IPS-11a (cell line): ENCODE measurements at regions not wholly inside any gene's neighbourhood (a gene's known extent, or its start where the extent isn't known, plus 50 kb on each side); places are given as distances from the start of the nearest gene placed in this dataset.

Source experiments
- H3K4me3 ChIP-seq: one replicate; pipeline ENCODE4 v1.5.1; 2013; ENCODE audit warnings: low read depth, low read length, control low read depth

- H3K4me3 ChIP-seq, result no peak overlapping the region
Measured at GRCh38 chr14:81668626-81669274, 135.1 kb upstream of the SEL1L start.

DNA sequence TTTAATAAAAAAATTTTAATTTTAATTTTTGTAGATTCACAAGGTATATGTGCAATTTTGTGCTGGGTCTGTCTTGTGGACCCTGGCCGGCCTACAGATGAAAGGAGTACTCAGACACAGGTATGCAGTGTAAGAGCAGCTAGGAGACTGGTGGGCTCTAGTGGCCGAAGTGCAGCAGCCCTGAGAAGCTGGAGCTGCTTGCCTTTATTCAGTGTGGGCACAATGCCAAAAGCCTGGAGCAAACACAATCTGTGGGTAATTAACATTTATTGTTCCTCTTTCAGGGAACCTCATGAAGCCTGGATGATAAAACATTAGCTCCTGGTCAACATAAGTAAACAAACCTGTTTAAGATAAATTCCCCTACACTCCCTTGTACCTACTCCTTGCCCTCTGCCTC, 135.7 kb upstream of the SEL1L start:
- H3K4me3 ChIP-seq, result no peak overlapping the region

GRCh38 chr14:81673930-81674329, 140.3 kb upstream of the SEL1L start:
- H3K4me3 ChIP-seq, result no peak overlapping the region

GRCh38 chr14:81676395-81676794, 142.7 kb upstream of the SEL1L start:
- H3K4me3 ChIP-seq, result no peak overlapping the region

DNA sequence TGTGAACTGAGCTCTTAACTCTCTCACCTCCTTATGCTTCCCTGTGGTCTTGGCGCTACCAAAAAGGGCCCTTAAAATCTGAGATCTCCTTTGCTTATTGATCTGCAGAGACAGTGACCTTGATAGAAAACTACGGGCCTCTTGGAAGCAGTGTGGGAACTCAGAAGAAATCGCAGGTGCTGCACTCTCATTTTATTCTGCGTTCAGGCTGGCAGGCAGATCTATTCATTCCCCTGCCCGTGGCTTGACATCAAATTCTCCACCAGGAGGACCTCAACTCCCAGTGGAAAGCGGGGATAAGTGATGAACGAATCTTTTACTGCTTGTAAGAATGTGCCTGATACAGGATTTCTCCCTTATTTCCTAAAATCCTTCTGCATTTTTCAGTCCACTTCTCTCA, 143.2 kb upstream of the SEL1L start:
- H3K4me3 ChIP-seq, result no peak overlapping the region

GRCh38 chr14:81677736-81678135, 144.1 kb upstream of the SEL1L start:
- no peak overlapping the region for H3K4me3 ChIP-seq

DNA sequence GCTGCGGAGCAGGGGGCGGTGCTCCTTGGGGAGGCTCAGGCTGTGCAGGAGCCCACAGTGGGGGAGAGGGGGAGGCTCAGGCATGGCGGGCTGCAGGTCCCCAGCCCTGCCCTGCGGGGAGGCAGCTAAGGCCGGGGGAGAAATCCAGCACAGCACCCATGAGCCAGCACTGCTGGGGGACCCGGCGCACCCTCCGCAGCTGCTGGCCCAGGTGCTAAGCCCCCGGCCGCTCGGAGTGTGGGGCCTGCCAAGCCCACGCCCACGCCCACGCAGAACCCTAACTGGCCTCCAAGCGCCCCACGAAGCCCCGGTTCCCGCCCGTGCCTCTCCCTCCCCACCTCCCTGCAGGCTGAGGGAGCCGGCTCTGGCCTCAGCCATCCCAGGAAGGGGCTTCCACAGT, 145.6 kb upstream of the SEL1L start:
- H3K4me3 ChIP-seq, result no peak overlapping the region

GRCh38 chr14:81681541-81681940, 147.9 kb upstream of the SEL1L start:
- no peak overlapping the region for H3K4me3 ChIP-seq

GRCh38 chr14:81682134-81682533, 148.5 kb upstream of the SEL1L start:
- no peak overlapping the region for H3K4me3 ChIP-seq

- no peak overlapping the region for H3K4me3 ChIP-seq
Measured at GRCh38 chr14:81682701-81683100, 149.0 kb upstream of the SEL1L start.

DNA sequence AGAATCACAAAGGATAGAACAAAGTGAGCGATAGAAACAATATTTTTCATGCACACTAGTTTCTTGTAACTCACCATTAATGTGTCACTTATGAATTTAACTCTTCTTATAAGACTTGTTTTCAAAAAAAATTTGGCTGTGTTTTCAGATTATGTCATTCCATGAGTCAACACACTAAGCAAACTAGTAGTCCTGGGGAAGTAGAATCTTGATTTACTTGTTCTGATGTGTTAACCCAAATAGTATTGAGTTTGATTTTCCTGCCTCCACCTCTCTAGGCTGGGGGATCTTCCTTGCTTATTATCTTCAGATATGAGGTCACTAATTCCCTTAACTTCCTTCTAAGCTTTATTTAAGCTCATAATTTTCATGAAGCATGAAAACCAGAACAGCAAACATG, 151.0 kb upstream of the SEL1L start:
- H3K4me3 ChIP-seq, result no peak overlapping the region

DNA sequence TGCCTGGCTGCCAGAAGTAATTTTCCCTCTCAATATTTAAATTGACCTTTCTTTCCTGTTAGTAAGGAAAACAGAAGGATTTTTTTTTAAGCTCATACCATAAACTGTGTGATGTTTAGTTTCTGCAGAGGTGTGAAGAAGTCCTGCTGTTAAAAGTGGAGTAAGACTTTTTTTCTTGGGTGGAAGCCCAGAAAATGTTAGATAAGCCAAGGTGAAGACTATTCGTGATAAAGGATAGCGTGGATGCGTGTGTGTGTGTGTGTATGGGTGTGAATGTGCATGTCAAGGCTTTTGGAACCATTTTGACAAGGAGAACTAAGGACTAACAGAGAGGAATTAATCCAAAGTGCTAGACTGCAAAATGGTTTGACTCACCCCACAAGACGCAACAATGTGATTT, 152.9 kb upstream of the SEL1L start:
- no peak overlapping the region for H3K4me3 ChIP-seq

DNA sequence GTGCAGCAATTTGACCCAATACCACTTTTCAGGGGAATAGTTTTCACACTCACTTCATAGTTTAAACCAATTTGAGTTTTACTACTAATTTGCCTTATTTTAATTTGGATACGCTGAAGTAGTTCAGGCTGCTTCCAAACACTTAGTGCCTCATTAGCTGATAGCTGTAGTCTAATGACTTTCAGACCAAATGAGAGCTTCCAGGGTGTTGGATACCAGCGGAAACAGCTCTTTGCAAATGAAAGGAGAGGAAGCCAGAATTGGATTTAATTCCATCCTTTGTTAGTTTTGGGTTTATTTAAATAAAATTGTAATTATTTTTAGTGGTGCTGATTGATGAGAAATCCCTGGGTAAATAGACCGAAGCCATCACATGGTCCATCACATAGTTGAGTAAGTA, 158.3 kb upstream of the SEL1L start:
- H3K4me3 ChIP-seq, result no peak overlapping the region

DNA sequence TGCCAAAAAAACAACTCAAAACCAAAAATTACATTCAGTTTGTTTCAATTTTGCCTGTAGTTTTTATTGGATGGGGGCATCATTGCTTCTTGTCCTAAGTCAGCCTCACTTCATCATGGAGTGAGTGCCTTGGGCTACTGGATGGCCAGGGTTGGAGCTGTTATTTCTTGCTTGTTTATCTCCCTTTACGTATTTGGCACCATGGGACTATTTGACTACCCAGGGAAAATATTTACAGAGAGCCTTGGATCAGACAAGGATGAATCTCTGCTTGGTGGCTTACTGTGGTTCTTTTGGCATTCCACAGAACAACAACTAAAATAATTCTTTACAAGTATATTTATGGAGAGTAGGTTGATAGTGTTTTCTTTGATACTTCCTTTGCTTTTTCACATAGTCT, 160.8 kb upstream of the SEL1L start:
- H3K4me3 ChIP-seq, result no peak overlapping the region

- H3K4me3 ChIP-seq, result no peak overlapping the region
Measured at GRCh38 chr14:81709681-81710080, 176.0 kb upstream of the SEL1L start.

DNA sequence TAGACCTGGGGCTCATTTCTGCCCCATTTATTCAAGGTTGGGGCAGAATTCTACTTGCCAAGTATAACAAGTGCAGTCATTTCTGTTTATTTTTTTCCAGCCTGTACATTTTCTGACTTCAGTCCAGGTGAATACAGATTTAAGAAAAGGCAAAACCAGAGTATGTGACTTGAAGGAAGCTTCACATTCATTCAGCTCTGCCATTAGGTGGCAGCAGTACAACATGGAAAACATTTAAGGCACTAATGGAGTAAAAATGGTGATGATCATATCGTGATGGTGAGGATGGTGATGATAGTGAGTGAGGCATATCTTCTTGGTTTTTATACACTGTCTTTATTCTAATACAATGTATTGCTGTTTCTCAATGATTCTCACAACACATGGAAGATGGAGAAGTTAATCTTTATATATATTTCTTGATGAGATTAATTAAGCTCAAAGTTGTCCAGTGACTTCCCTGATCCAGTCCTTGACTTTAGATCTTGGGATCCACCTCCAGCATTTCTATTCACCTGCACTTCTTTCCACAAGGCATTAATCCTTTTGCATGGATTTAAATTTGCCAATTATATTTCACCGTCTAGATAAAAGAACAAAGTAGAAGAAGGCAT, 176.7 kb upstream of the SEL1L start:
- no peak overlapping the region for H3K4me3 ChIP-seq

DNA sequence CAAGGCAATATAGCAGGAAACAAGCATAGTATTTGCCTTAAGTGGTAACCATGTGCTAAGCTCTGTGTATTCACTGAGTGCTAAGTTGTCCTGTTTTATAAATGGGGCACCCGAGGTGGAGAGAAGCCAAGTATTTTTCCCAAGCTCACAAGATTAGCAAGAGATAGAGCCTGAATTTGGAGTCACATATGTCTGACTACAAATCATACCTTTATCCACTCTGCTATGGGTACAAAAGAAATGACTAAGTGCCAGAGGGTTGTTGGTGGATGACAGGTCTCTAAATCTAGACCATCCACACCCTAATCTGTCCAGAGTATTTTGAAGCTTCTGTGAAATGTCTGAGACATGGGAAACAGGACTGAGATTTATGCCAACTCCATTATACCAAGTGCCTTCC, 182.1 kb upstream of the SEL1L start:
- no peak overlapping the region for H3K4me3 ChIP-seq

DNA sequence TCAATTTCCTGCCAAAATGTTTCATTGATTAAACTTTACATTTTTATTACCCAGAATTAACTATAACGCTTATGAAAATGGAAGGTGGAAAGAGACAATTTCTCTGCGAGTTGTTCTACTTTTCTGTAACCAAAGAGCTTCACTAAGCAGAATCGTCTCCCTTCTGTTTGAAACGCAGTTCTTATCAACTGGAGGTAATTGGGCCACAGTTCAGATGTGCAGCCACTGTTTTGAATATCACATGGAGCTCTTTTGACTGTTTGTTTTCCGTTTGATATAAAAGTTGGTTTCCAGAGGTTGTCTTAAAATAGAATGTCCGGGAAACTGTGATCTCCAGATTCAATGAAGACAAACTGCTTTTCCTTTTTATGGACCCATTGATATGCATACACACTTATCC, 183.3 kb upstream of the SEL1L start:
- H3K4me3 ChIP-seq, result no peak overlapping the region

GRCh38 chr14:81723956-81724355, 190.3 kb upstream of the SEL1L start:
- H3K4me3 ChIP-seq, result no peak overlapping the region

DNA sequence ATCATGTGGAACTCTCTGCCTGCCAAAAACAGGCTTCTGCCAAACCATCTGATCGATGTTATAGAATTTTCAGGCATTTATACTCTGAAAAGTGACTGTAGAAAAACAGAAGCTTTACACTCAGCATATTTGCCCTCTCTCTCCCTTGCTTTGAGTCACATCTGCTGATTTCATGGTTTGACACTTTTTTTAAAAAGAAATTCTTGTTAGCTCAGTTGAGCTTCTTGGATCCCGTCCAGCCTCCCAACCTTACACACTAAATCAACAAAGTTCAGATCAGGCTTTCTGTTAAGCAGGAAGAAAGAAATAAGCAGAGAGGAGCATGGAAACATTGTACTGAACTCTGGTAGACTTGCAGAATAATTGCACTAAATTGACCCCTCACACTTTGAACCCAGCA, 193.6 kb upstream of the SEL1L start:
- no peak overlapping the region for H3K4me3 ChIP-seq

GRCh38 chr14:81728447-81728846, 194.8 kb upstream of the SEL1L start:
- H3K4me3 ChIP-seq, result no peak overlapping the region

GRCh38 chr14:81729622-81730021, 196.0 kb upstream of the SEL1L start:
- H3K4me3 ChIP-seq, result no peak overlapping the region

- no peak overlapping the region for H3K4me3 ChIP-seq
Measured at GRCh38 chr14:81737938-81738337, 204.3 kb upstream of the SEL1L start.
